KMS-11 (cell line): ENCODE measurements at regions not wholly inside any gene's neighbourhood (a gene's known extent, or its start where the extent isn't known, plus 50 kb on each side); places are given as distances from the start of the nearest gene placed in this dataset.

Experiments used
- H2AFZ ChIP-seq: fragments of 200-600 bp; sonication (generic); 2 replicates; pipeline ENCODE4 v1.6.1; 2016; ENCODE audit warnings: antibody characterized with exemption, mixed run types, low read depth
- H3K27ac ChIP-seq: fragments of 200-600 bp; sonication (generic); 2 replicates; pipeline ENCODE4 v1.6.1; 2016; ENCODE audit warnings: mild to moderate bottlenecking, mixed run types
- H3K27me3 ChIP-seq: fragments of 200-600 bp; sonication (generic); 2 replicates; pipeline ENCODE4 v1.6.1; 2017; ENCODE audit warnings: mild to moderate bottlenecking, low read depth, mixed run types, moderate library complexity; ENCODE audit not compliant: insufficient read depth
- H3K36me3 ChIP-seq: fragments of 200-600 bp; sonication (generic); 2 replicates; pipeline ENCODE4 v1.6.1; 2017; ENCODE audit warnings: mild to moderate bottlenecking, mixed run types; ENCODE audit not compliant: insufficient read depth
- H3K4me1 ChIP-seq: fragments of 200-600 bp; sonication (generic); 2 replicates; pipeline ENCODE4 v1.6.1; 2016; ENCODE audit warnings: mild to moderate bottlenecking, low read depth, mixed run types; ENCODE audit not compliant: poor library complexity, severe bottlenecking
- H3K4me2 ChIP-seq: fragments of 200-600 bp; sonication (generic); 2 replicates; pipeline ENCODE4 v1.7.0; 2016; ENCODE audit warnings: mild to moderate bottlenecking, mixed run types
- H3K4me3 ChIP-seq: fragments of 200-600 bp; sonication (generic); IDR thresholded peaks from 2 replicates; pipeline ENCODE4 v1.6.1; 2017; ENCODE audit warnings: low read depth, low read length, mixed read lengths; ENCODE audit not compliant: insufficient read depth
- H3K79me2 ChIP-seq: fragments of 200-600 bp; sonication (generic); 2 replicates; pipeline ENCODE4 v1.6.1; 2016; ENCODE audit warnings: low read depth, mixed run types; ENCODE audit not compliant: insufficient read depth
- H3K9ac ChIP-seq: fragments of 200-600 bp; sonication (generic); 2 replicates; pipeline ENCODE4 v1.6.1; 2016; ENCODE audit warnings: mild to moderate bottlenecking, mixed run types
- H4K20me1 ChIP-seq: fragments of 200-600 bp; sonication (generic); 2 replicates; pipeline ENCODE4 v1.6.1; 2016; ENCODE audit warnings: mild to moderate bottlenecking, mixed run types; ENCODE audit not compliant: insufficient read depth
- CTCF ChIP-seq: fragments of 200-600 bp; sonication (generic); conservative IDR thresholded peaks from 2 replicates; pipeline ENCODE4 v1.6.1; 2017; ENCODE audit warnings: low read depth, mild to moderate bottlenecking, antibody characterized with exemption, low read length, moderate library complexity, mixed read lengths

GRCh38 chr1:193661385-193661784 lies 475.0 kb upstream of the B3GALT2 start:
- no peak for TF ChIP-seq CTCF
- no peaks in the 10 kb centered on the region for H3K36me3 ChIP-seq
- no peak overlapping the region for H2AFZ ChIP-seq
- no peak overlapping the region for H3K27ac ChIP-seq
- H3K79me2 ChIP-seq: no peaks in the 10 kb centered on the region
- no peaks in the 10 kb centered on the region for H4K20me1 ChIP-seq
- H3K4me3 ChIP-seq: no peak overlapping the region
- no peaks in the 10 kb centered on the region for H3K4me1 ChIP-seq
- no peaks in the 10 kb centered on the region for H3K27me3 ChIP-seq
- no peak overlapping the region for H3K4me2 ChIP-seq
- H3K9ac ChIP-seq: no peak overlapping the region

- no peak for TF ChIP-seq CTCF
- Histone ChIP-seq H3K4me3 (no peak overlapping the region), H4K20me1 (no peaks in the 10 kb centered on the region), H2AFZ (no peak overlapping the region), H3K79me2 (no peaks in the 10 kb centered on the region), H3K4me2 (no peak overlapping the region), H3K4me1 (no peaks in the 10 kb centered on the region), H3K36me3 (no peaks in the 10 kb centered on the region), H3K9ac (no peak overlapping the region), H3K27ac (no peak overlapping the region), H3K27me3 (no peaks in the 10 kb centered on the region)
Measured at GRCh38 chr1:193660428-193660827, 474.0 kb upstream of the B3GALT2 start.

- Histone ChIP-seq H3K27ac (no peak overlapping the region), H3K4me1 (no peaks in the 10 kb centered on the region), H3K4me2 (no peak overlapping the region), H3K9ac (no peak overlapping the region), H2AFZ (no peak overlapping the region), H4K20me1 (no peaks in the 10 kb centered on the region), H3K36me3 (no peaks in the 10 kb centered on the region), H3K27me3 (no peaks in the 10 kb centered on the region), H3K4me3 (no peak overlapping the region), H3K79me2 (no peaks in the 10 kb centered on the region)
- TF ChIP-seq CTCF: no peak
Measured at GRCh38 chr1:193658691-193659090, 472.3 kb upstream of the B3GALT2 start.

- no peak overlapping the region for H3K27ac ChIP-seq
Measured at GRCh38 chr1:193658081-193658480, 471.7 kb upstream of the B3GALT2 start.

More at GRCh38 chr1:193658081-193658480, 471.7 kb upstream of the B3GALT2 start:
- Histone ChIP-seq H3K4me1 (no peaks in the 10 kb centered on the region), H3K27me3 (no peaks in the 10 kb centered on the region), H2AFZ (no peak overlapping the region), H4K20me1 (no peaks in the 10 kb centered on the region), H3K4me2 (no peak overlapping the region), H3K36me3 (no peaks in the 10 kb centered on the region), H3K79me2 (no peaks in the 10 kb centered on the region), H3K9ac (no peak overlapping the region), H3K4me3 (no peak overlapping the region)
- TF ChIP-seq CTCF: no peak
